ENCODE measurements at regions not wholly inside any gene's neighbourhood (a gene's known extent, or its start where the extent isn't known, plus 50 kb on each side); places are given as distances from the start of the nearest gene placed in this dataset.

DNA sequence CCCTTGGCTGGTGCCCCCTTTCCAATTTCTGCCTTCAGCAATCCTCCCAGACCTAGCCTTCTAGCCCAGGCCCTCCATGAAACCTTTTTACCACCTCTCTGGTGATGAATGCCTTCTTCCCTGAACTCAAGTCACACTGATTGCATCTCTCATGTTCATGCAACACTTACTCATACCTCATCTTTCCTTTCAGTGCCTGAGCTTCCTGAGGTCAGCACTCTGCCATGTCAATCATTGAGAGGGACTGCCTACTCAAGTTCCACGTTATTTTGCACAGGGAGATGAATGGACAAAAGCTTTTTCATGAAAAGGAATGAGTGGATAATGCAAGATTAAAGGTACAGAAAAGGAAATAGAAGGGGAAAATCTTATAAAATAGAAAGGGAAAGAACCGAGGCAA, 60.1 kb upstream of the PLEKHG1 start:
- DNase-seq: no peak

DNA sequence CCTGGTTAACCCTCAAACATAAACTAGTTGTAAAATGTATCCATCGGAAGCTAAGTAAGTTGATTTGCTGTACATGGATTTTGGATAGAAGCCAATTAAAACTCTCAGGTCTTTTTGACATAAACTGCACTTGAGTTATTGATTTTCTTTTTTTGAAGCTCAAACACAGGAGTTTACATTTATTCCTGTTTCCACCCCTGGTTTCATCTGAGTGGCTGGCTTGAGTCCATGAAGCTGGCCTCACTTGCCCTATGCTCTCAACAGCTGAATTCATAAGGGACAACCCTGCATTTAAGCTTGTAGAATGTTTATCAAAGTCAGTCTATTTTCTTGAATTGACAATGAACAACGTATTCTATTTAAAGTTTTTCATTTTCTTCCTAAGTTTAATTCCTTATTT, 58.1 kb upstream of the PLEKHG1 start:
- no peak for DNase-seq

DNA sequence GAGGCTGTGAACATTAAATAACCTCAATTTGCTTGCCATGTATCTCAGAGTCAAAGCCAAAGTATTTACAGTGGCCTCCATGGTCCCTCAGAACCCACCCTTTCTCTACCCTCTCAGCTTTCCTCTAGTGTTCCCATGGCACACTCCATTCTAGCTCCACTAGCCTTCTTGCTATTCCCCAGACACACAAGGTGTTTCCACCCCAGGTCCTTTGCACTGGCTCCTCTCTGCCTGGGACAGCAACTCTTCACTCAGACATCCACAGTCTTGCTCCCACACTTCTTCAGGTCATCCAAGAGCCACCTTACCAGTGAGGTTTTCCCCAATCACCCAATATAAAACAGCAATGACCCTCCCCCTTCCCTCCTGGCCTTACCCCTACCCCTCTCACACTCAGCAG, 56.5 kb upstream of the PLEKHG1 start:
- DNase-seq: no peak

DNA sequence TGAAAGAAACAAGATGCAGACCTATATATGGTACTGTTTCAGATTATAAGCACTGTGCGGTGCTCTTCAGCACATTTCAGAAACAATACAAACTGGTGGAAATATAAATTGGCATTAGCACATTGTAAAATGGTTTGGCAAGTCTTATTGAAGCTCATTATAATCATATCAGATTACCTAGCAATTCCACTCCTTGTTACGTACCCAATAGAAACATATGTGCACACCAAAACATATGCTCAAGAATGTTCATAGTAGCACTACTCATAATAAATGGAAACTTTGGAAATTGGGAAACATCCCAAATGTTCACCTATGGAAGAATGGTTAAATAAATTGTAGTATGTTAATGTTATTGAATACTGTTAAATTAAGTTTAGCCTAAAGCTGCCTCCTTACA, 54.9 kb upstream of the PLEKHG1 start:
- no peak for DNase-seq

DNA sequence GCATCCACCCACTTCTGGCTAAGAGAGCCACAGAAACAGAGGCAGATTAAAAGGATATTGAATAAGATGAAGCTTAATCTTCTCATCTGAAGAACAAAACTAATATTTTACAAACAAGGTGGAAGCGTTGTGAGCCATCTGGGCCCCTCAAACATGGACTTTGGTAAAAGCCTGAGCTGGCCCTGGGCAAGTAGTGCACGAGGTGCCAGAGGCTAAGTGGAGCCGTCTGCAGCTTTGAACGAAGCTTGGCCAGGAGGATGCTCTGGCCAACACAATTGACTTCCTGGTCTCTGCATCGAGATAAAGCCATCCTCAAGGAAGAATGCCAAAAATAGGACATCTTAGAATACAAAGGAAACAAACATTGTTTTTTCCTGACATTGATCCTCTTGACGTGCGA, 53.2 kb upstream of the PLEKHG1 start:
- no peak for DNase-seq

DNA sequence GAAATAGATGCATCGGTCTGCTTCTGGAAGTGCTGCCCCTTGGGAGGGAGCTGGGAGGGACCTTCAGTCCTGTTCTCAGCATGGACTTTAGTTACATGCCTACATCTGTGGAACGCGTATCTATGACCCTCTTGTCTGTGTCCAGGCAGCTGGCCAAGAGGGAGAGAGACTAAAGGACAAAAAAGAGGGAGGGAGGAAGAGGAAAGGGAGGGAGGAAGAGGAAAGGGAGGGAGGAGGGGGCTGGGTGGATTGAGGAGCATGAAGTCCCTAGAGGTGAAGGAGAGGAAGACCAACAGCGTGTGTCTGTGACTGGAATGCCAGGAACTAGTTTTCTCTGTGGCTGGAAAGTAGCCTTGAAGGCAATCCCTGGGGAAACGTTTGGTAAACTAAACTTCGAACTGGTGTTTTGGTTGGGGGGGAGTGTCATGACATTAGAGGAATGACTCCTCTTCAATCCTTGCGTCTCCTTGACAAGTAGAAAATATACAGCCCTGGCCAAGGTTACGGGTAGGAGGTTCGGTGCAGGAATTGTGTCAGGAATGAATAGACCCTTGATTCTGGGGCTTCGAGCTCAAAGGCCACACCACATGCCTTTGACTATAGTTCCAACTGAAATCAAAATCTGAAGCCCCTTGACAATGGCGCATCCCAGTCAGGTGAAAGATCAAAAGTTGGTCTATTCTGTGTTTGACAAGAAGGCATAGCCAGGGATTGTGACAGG, 52.0 kb upstream of the PLEKHG1 start:
- no peak for DNase-seq

DNA sequence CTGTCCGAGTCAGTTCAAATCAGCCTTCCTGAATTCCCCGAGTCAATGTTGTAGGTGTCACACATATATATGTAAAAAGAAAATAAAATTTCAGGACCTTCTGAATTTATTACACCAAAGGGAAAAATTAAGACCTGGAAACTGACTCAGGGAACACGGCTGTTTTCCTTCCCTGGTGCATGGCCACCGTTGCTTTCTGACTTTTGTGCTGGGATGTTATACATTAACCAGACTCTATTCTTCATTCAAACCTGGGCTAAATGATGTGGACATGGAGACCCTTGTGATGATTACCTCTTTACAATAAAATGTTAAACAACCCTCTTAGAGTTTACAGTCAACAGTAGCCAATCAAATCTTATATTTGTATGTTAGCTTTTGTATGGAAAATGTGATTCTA, 51.4 kb upstream of the PLEKHG1 start:
- no peak for DNase-seq

DNA sequence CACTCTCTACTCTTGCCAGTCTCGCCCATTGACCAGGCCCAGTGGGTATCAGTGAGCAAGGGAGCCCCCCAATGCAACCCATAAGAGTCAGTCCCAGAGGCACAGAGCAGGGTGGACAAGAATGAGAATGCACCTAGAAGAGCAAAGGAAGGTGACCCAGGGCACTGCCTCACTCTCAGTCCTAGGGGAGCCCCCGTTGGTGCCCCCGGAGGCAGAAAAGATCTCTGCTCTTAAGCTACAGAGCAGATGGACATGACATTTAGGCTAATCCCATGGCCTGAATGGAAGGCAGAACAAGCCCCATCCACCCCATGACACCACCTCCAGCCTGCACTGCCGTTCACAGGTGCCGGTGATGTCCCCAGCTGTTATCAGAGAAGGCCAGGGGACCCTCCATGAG, 50.7 kb upstream of the PLEKHG1 start:
- DNase-seq: no peak

DNA sequence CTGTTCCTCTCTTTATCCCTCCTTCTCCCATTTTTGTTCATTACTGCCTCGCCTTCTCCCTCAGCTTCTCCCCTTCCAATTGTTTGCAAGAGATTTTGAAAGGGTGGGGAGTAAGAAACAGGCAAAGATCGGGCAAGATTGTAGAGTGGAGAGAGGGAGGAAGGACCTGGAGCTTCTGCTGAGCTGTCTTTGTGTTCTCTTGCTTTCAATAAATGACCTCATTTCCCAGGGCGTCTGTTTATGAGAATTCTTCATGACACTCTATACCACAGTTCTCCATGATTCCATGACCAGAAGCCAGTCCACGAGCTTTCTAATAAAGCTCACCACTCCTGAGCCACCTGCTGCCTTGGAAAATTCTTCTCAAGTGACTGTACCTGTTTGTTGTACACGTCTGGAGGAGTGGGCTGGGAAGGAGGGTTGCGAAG, 50.0 kb upstream of the PLEKHG1 start:
- DNase-seq: no peak
